ENCODE measurements at regions not wholly inside any gene's neighbourhood (a gene's known extent, or its start where the extent isn't known, plus 50 kb on each side); places are given as distances from the start of the nearest gene placed in this dataset.
A peak's percentile ranks its signal among the peaks of the same experiment; 100 is the strongest.

- no peak for DNase-seq
Observed at GRCh38 chr2:180734382-180734781, 246.0 kb upstream of the UBE2E3 start.

DNA sequence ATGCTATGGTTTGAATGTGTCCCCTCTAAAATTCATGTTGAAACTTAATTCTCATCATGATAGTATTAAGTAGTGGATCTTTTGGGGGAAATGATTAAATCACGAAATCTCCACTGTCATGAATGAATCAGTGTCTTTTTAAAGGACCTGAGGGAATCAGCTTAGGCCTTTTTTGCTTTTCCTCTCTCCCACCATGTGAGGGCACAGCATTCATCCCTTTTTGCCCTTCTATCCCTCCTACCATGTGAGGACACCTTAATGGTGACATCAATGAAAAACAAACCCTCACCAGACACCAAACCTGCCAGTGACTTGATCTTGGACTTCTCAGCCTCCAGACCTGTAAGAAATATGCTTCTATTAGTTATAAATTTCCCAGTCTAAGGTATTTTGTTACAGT is 247.1 kb upstream of the UBE2E3 start:
- no peak for DNase-seq

DNA sequence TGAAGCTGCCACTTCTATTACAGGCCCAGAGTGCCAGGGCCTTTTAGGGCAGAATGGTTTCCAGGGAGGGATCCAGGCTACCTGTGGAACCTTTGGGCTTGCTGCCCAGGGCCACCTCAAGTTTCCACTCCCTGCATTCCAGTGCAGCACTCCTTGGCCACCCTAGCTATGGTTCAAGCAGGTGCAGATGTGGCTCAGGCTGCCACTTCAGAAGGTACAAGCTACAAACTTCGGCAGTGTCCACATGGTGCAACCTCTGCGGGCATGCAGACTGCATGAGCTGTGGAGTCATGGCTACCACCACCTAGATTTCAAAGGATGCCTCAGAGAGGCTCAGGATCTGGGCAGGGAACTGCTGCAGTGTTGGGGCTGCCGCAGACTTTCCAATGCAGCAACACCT is 248.1 kb upstream of the UBE2E3 start:
- DNase-seq = no peak

GRCh38 chr2:180730976-180731375 is 249.4 kb upstream of the UBE2E3 start:
- no peak for DNase-seq

DNA sequence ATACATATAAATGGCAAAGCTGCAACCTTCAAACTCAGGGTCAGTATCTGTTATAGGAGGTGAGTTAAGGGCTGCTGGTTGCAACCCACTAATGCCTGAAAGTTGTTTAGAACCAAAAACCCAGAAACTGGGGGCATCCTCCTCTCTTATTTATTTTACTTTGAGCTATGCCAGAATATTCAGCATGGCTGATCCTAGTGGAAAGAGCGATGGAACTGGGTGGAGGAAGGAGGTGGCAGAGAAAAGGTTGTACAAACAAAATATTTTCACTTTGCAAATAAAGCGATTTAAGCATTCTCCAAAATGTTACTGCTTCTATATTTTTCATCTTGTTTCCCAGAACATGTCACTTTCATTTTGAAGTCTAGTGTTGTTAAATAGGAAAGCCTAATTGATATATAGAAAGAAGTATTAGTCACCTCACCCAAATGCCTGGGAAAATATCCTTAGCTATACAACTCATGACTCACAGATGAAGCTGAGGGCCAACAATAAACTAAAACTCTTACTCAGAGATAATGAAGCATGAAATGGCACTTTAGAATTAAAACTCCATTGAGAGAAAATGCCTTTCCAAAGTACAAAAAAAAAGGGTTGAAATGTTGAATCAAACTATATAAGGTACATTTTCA is 251.4 kb upstream of the UBE2E3 start:
- no peak for DNase-seq

GRCh38 chr2:180723712-180724111 is 256.7 kb upstream of the UBE2E3 start:
- DNase-seq = no peak

- DNase-seq = no peak
Observed at GRCh38 chr2:180722551-180723239, 257.7 kb upstream of the UBE2E3 start.

- no peak for DNase-seq
Observed at GRCh38 chr2:180720829-180721228, 259.6 kb upstream of the UBE2E3 start.

GRCh38 chr2:180717588-180717987 is 262.8 kb upstream of the UBE2E3 start:
- DNase-seq = no peak

DNA sequence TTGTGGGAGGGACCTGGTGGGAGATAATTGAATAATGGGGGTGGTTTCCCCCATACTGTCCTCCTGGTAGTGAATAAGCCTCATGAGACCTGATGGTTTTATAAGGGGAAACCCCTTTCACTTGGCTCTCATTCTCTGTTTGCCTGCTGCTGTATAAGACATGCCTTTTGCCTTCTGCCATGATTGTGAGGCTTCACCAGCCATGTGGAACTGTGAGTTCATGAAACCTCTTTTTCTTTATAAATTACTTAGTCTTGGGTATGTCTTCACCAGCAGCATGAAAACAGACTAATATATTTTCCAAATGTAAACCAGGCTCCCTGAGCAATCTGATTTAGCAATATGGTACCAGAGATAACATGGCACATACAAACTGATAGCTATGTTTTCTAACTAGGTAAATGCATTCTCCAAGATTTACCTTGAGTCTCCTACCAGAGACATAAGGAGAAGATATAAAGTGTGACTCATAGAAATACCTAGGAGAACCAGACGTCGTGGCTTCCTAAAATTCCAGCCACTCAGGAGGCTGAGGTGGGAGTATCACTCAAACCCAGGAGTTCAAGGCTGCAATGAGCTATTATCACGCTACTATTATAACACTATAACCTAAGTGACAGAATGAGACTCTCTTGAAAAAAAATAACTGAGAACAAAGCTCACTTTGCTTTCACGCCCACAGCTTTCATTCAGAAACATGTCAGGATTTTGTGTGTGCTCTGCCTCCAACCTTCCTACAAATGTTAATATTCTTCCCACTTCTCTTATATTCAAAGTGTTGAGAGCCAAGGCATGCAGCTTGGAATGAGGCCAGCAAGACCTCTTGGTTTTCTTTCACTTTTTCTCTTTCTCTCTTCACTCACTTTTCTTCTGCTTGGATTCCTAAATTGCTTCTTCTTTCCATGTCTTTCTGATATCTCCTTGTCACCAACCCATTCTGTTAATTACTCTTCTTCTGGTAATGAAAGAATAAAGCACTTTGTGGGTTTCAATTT is 263.9 kb upstream of the UBE2E3 start:
- DNase-seq = no peak

DNA sequence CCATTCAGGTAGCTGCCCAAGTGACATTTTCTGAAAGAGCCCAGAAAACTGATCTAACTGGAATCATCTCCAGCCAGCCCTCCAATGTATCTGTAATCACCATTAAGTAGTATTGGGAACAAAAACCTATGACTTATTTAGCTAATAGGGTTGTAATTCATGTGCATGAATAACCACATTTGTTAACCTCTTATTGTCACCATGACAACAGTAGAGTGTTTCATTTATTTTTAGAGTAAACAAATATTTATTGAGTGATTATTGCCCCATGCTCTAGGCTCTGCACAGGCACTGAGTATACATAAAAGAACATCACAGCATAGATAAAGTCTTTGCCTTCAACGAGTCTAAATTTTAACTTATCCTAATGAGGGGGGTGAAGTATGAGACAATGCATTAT is 265.4 kb upstream of the UBE2E3 start:
- DNase-seq = no peak

GRCh38 chr2:180709392-180710145 is 270.8 kb upstream of the UBE2E3 start:
- no peak for DNase-seq

DNA sequence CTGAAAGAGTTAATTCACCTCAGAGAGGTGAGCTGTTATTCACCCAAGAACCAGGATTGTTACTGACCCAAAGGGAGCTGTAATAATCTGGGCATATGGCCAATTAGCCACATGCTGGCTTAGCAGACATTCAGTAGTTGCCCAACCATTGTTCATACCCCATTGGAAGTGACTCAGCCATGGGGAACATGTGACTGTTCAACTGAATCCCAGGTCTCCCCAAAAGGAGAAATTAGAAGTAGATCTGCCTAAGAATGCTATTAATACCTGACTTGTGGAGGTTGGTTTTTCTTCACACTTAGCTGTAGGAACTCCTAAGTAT is 272.6 kb upstream of the UBE2E3 start:
- peak; percentile 18 to 44 for DNase-seq

DNA sequence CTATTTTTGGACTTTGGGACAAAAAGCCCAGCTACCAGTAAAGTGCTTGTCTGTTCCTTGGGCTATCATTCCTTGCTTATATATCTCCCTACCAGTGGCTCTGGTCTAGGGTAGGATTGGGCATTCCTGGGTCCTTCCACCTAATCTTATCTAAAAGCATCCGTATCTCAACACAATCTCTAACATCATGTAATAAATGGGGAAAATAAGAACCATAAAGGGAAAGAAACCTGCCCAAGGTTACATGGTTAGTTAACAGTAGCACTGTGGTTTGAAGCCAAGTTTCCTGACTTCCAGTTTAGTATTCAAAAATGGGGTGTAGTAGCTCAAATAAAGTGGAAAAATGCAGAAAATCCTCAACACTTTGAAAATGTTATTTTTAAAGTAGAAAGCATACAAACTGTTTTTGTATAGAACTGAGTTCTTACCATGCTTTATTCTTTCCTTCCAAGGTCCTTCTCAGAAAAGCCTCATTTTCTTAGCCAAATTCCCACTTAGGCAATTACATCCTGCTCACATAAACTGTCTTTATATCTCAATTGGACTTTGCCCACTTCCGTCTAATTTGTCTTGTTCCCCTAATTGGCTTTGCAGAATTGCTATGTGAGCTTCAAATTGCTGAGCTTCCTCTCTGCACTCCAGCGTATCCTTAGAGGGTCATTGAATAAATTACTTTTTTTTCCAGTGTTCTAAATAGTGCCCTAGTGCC is 273.1 kb upstream of the UBE2E3 start:
- DNase-seq = no peak

DNA sequence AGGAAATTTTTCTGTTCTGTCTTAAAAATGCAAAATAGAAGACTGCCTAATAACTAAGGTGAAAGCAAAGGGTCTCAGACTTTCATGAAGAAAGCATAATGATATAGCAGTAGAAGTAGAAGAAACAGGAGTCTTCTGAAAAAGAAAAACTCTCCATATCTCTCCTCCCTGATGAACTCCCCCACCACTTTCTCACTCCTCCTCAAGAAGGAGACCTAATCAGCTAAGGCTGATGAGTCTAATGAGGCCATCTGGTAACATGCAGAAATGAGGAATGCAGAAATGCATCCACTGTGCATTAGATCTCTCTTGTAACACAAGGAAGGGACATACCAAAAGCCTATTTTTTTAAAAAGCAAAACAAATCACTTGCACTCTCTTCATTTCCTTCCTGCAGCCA is 273.7 kb upstream of the UBE2E3 start:
- no peak for DNase-seq

DNA sequence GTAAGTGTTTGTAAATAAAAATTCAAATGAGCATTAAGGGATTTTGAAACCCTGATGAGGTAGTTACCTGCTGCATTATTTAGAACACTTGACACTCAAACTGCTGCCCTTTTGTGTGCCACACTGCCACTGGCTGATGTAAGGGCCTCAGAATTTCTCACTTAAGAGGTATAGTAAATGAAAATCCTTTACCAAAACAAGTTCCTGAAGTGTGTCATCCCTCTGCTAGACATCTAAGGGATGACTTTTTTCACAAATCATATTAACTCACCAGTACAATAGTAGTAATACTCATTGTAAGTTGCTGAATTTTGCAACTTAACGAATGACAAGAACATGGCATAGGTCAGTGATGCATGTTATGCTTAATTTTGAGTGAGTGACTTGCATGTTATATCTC is 274.9 kb upstream of the UBE2E3 start:
- no peak for DNase-seq

DNA sequence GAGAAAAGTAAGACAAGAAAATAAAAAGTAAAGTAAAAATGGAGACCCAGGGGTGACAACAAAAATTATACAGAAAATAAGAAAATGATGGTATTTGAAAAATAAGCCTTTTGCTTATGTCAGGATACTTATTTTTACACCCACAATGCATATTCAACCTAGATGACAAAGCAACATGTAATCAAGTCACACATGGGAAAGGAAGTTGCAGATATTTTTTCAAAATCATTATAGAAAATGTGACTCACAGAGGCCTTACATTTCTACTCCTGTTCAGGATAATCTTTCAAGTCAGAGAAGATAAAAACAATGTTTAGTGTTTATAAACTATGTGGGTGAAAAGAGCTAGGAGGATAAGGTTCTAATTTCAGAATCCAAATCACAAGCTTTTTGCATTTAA is 275.3 kb upstream of the UBE2E3 start:
- no peak for DNase-seq

- no peak for DNase-seq
Observed at GRCh38 chr2:180699657-180700361, 280.6 kb upstream of the UBE2E3 start.

DNA sequence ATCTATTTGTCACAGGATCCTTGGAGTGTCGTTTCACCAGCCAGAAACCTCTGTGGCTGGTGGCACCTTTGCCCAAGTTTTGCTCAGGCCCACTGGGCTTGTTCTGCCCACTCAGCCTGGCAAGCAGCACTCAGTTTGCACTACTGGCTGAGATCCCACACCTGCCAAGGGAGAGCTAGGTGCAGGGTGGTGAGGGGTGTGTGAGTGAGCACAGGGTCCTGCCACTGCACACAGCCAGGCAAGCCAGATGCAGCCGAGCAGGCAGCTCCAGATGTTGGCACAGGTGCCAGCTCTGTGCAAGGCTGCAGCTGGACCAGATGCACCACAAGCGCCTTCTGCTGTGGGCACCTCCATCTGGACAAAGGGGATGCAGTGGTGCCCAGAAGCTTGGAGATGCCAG is 281.7 kb upstream of the UBE2E3 start:
- no peak for DNase-seq

DNA sequence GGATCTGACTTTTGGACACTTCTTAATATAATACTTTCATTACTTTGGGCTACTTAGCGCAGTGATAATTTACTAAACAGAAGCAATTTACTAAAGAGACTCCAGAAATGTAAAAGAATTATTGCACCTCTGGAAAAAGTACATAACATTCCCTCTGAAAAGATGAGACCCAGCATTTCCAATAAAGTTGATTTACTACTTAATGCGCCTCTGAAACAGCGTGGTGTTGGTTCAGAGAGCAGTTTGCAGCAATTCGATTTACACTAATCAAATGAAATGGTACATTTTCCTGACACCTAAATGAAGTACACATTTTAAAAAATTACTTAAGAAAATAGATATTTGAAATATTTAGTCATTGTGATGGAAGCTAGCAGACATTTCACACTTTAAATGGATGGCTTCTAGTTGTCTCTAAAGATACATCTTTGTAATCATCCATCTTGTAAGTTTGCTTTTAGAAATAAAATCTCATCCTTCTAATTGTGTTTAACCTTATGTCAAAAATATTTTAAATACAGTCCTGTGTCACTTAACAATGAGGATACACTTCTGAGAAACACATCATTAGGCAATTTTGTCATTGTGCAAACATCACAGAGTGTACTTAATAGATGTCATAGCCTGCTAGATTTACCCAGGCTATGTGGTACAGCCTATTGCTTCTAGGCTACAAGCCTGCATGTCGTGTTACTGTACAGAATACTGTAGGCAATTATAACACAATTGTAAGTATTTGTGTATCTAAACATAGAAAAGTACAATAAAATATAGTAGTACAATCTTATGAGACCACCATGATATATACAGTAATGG is 284.6 kb upstream of the UBE2E3 start:
- no peak for DNase-seq
